ENCODE measurements at regions not wholly inside any gene's neighbourhood (a gene's known extent, or its start where the extent isn't known, plus 50 kb on each side); places are given as distances from the start of the nearest gene placed in this dataset.

DNA sequence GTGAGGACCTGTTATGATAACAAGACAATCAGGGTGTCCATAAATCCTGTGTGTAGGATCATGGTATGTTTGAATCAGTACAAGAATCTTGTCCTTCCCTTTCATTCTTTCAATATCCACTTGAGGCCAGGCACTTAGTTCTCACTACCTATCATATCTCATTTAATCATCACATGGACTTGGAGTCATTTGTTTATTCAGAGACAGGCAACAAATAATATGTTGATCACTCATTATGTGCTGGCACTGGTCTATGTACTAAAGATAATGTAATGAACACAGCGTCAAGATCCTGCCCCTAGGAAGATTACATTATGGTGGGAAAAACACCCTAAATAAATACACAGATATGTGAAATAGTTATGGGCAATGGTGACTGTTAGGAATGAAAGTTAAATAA lies 342.6 kb downstream of the LPIN1 start:
- no peak overlapping the region for H3K27ac ChIP-seq

DNA sequence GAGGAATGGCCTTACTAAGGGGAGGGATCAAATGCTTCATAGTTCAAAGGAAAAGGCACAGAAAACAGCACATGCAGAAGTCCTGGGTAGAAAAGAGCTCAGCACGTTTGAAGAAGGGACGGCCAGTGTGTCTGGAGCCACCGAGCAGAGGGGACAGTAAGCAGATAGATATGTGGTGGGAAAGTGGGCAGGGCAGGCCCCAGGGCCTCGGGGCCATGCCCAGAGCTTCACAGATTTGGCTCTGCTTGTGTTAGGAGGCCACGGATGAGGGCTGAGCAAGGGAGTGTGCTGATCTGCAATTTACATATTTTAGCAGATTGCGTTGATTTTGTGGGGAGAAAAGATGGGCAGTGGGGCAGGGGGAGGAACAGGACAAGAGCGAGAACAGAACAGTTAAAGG lies 343.1 kb downstream of the LPIN1 start:
- TF ChIP-seq, protein P1, sequence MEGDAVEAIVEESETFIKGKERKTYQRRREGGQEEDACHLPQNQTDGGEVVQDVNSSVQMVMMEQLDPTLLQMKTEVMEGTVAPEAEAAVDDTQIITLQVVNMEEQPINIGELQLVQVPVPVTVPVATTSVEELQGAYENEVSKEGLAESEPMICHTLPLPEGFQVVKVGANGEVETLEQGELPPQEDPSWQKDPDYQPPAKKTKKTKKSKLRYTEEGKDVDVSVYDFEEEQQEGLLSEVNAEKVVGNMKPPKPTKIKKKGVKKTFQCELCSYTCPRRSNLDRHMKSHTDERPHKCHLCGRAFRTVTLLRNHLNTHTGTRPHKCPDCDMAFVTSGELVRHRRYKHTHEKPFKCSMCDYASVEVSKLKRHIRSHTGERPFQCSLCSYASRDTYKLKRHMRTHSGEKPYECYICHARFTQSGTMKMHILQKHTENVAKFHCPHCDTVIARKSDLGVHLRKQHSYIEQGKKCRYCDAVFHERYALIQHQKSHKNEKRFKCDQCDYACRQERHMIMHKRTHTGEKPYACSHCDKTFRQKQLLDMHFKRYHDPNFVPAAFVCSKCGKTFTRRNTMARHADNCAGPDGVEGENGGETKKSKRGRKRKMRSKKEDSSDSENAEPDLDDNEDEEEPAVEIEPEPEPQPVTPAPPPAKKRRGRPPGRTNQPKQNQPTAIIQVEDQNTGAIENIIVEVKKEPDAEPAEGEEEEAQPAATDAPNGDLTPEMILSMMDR (conservative IDR thresholded peaks at IDR 0.05): no peak
- H3K27ac ChIP-seq: no peak overlapping the region

More for the DNA sequence above, 342.6 kb downstream of the LPIN1 start:
- TF ChIP-seq, protein P1 (conservative IDR thresholded peaks at IDR 0.05): no peak

DNA sequence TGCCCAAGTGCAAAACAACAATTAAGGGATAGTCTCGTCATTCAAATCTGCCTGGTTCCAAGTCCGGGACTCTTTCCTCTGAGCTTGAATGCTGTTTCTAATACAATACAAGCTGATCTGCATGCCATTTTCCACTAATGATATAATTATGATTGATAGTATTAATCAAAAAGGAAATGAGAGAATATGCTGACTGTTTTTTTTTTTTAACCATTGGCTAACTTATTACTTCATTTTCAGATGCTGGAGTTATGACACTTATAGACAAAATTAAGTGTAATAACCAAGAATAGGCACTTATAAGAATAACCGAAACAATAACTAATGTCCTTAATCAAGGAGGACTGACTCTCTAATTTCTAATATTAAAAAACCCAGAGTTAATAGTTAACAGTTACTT lies 343.6 kb downstream of the LPIN1 start:
- no peak overlapping the region for H3K27ac ChIP-seq
- TF ChIP-seq, protein P1 (conservative IDR thresholded peaks at IDR 0.05): no peak

DNA sequence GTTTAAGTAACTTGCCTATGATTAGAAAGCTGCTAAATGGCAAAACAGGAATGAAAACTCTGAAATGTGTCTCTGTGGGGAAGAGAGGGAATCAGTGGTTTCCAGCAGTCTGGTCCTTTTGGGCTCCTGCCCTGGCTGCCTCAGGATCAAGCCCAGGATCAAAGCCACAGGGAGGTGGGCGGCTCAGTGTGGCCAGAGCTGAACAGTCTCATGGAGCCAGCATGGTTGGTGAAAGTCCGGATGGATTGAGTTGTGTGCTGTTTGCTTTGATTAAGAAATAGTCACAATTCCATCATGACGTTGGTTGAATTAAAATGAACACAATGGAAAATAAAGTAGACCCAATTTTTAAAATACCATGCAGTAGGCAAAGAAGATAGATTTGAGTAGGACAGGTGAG lies 344.2 kb downstream of the LPIN1 start:
- no peak overlapping the region for H3K27ac ChIP-seq
- TF ChIP-seq, protein P1 (conservative IDR thresholded peaks at IDR 0.05): no peak

DNA sequence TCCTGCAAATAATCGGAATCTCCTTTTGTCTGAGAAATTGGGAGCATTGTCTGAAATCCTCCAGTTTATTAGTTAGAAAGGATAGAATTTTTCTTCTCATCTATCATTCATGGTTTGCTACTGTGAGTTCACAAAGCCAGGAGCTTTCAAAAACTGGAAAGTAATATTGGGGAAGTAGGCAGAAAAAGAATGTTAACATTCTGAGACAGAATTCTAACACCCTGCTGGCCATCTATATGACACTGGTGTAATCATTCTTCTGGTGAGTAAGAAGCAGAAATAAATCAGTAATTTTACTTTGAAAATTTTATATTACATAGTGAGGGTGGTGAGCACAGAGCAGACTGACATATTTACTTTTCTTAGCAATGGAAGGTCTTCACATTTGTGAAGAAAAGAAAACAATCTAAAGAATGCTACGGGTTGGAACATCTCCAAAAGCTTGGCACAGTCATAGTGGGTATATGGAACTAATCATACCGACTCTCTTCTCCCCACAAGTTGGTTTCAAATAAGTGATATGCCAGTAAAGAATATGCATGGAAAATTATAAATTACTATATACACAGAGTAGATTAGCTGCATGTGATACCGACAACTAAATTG lies 344.9 kb downstream of the LPIN1 start:
- TF ChIP-seq, protein P1 (conservative IDR thresholded peaks at IDR 0.05): no peak
- H3K27ac ChIP-seq: no peak overlapping the region

DNA sequence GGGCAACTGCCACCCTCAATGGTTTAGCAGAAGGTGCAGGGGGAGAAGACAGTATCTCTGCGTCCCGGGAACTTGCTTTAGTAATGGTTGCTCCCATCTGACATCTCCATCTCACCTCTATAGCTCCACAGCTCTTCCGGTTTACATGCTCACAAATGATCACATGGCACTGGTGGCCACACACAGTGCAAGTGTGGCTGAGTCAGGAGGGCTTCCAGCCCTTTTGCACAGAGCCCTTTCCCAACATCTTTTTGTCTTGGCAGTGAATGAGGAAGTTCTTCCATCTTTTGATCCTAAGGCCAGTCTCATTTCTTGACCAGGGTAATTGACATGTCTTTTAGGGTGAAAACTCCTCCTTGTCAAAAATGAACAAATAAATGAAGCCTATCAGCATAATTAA lies 347.7 kb downstream of the LPIN1 start:
- no peak overlapping the region for H3K27ac ChIP-seq
- TF ChIP-seq, protein P1 (conservative IDR thresholded peaks at IDR 0.05): no peak

DNA sequence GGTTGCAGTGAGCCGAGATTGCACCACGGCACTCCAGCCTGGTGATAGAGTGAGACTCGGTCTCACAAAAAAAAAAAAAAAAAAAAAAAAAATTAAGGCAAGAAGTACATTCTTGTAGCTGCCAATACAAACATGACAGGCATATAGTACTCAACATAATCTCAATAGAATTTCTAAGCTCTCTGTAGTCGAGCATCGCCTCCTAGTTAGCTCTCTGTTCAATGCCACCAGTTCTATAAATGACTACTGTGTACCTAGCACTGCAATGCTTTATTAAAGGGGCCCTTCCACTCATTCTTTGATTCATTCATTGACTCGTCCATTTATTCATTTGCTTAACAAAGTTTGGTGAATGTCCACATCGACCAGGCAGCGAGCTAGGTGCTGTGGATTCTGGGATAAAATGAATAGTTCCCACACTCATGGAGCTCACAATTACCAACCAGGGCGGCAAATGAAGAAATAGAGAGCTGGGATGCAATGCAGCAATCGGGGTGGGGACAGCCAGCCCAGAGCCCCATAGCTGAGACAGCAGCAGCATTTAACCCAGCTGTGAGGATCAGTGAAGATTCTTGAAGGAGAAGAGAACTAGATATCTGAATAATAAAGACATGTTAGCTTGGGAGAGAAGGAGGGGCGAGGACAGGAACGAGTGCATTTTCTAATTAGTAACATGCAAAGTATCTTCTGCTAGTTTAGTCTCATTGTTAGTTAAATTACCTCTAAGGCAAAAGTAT lies 349.8 kb downstream of the LPIN1 start:
- no peak overlapping the region for H3K27ac ChIP-seq
- TF ChIP-seq, protein P1 (conservative IDR thresholded peaks at IDR 0.05): no peak
